ENCODE measurements at regions not wholly inside any gene's neighbourhood (a gene's known extent, or its start where the extent isn't known, plus 50 kb on each side); places are given as distances from the start of the nearest gene placed in this dataset.

GRCh38 chr19:31658993-31659896 lies 310.0 kb upstream of the TSHZ3 start (continued):
- TF ChIP-seq, protein P1, sequence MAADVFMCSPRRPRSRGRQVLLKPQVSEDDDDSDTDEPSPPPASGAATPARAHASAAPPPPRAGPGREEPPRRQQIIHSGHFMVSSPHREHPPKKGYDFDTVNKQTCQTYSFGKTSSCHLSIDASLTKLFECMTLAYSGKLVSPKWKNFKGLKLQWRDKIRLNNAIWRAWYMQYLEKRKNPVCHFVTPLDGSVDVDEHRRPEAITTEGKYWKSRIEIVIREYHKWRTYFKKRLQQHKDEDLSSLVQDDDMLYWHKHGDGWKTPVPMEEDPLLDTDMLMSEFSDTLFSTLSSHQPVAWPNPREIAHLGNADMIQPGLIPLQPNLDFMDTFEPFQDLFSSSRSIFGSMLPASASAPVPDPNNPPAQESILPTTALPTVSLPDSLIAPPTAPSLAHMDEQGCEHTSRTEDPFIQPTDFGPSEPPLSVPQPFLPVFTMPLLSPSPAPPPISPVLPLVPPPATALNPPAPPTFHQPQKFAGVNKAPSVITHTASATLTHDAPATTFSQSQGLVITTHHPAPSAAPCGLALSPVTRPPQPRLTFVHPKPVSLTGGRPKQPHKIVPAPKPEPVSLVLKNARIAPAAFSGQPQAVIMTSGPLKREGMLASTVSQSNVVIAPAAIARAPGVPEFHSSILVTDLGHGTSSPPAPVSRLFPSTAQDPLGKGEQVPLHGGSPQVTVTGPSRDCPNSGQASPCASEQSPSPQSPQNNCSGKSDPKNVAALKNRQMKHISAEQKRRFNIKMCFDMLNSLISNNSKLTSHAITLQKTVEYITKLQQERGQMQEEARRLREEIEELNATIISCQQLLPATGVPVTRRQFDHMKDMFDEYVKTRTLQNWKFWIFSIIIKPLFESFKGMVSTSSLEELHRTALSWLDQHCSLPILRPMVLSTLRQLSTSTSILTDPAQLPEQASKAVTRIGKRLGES (CRISPR knock-in tag; IDR thresholded peaks at IDR 0.05; ENCODE audit: borderline replicate concordance): no peak
- TF ChIP-seq ZNF740 (CRISPR knock-in tag; IDR thresholded peaks at IDR 0.05) (no peak), SIN3A (IDR thresholded peaks at IDR 0.05; ENCODE audit: borderline replicate concordance, low read depth, low read length) (no peak), FOXP1 (IDR thresholded peaks at IDR 0.05) (no peak), FOXP1 (CRISPR knock-in tag; IDR thresholded peaks at IDR 0.05) (no peak), ZNF280B (CRISPR knock-in tag; IDR thresholded peaks at IDR 0.05; ENCODE audit: borderline replicate concordance) (no peak)
- TF ChIP-seq, protein P2, sequence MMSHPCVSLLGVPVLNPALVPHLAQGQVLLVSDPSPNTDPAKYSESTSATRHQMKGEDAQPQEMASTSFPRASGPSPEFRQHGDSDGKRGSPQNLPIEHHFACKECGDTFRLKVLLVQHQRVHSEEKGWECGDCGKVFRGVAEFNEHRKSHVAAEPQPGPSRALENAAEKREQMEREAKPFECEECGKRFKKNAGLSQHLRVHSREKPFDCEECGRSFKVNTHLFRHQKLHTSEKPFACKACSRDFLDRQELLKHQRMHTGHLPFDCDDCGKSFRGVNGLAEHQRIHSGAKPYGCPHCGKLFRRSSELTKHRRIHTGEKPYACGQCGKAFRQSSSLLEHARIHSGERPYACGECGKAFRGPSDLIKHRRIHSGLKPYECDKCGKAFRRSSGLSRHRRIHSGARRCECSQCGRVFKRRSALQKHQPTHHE (CRISPR knock-in tag; IDR thresholded peaks at IDR 0.05; ENCODE audit: borderline replicate concordance): no peak
- TF ChIP-seq, protein P3, sequence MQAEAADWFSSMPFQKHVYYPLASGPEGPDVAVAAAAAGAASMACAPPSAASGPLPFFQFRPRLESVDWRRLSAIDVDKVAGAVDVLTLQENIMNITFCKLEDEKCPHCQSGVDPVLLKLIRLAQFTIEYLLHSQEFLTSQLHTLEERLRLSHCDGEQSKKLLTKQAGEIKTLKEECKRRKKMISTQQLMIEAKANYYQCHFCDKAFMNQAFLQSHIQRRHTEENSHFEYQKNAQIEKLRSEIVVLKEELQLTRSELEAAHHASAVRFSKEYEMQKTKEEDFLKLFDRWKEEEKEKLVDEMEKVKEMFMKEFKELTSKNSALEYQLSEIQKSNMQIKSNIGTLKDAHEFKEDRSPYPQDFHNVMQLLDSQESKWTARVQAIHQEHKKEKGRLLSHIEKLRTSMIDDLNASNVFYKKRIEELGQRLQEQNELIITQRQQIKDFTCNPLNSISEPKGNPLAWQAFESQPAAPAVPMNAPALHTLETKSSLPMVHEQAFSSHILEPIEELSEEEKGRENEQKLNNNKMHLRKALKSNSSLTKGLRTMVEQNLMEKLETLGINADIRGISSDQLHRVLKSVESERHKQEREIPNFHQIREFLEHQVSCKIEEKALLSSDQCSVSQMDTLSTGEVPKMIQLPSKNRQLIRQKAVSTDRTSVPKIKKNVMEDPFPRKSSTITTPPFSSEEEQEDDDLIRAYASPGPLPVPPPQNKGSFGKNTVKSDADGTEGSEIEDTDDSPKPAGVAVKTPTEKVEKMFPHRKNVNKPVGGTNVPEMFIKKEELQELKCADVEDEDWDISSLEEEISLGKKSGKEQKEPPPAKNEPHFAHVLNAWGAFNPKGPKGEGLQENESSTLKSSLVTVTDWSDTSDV (CRISPR knock-in tag; IDR thresholded peaks at IDR 0.05): no peak

All from HepG2 (cell line).